WERI-Rb-1 (cell line): ENCODE measurements at regions not wholly inside any gene's neighbourhood (a gene's known extent, or its start where the extent isn't known, plus 50 kb on each side); places are given as distances from the start of the nearest gene placed in this dataset.
A peak's percentile ranks its signal among the peaks of the same experiment; 100 is the strongest.

Experiments
- DNase-seq: peaks from one replicate; pipeline ENCODE4 v3.0.0-alpha.2; 2020
- H3K27ac ChIP-seq: fragments of 250-450 bp; sonication (Bioruptor Pico); 2 replicates; pipeline ENCODE4 v1.5.1; 2020; ENCODE audit warnings: mild to moderate bottlenecking, moderate library complexity
- H3K27me3 ChIP-seq: fragments of 250-450 bp; sonication (Bioruptor Pico); 2 replicates; pipeline ENCODE4 v1.5.1; 2021; ENCODE audit warnings: mild to moderate bottlenecking, low read depth, moderate library complexity; ENCODE audit not compliant: insufficient read depth, severe bottlenecking
- H3K36me3 ChIP-seq: fragments of 250-450 bp; sonication (Bioruptor Pico); 2 replicates; pipeline ENCODE4 v1.5.1; 2020; ENCODE audit warnings: mild to moderate bottlenecking, moderate library complexity
- H3K4me3 ChIP-seq: 2 replicates; pipeline ENCODE4 v1.5.1; 2011; ENCODE audit warnings: low read depth, mild to moderate bottlenecking, control low read depth, low read length
- H3K9me3 ChIP-seq: fragments of 250-450 bp; sonication (Bioruptor Pico); 2 replicates; pipeline ENCODE4 v1.5.1; 2021; ENCODE audit warnings: mild to moderate bottlenecking, moderate library complexity; ENCODE audit not compliant: severe bottlenecking
- TF ChIP-seq, protein P1 (sequence below): IDR thresholded peaks from 2 replicates; pipeline ENCODE4 v1.5.1; 2011; ENCODE audit warnings: low read depth, mild to moderate bottlenecking, control low read depth, inconsistent platforms, low read length

- no peak for DNase-seq
- H3K9me3 ChIP-seq: no peaks in the 10 kb centered on the region
- no peak overlapping the region for H3K27ac ChIP-seq
- H3K27me3 ChIP-seq: peaks cover 84% of the 10 kb centered on the region
- H3K4me3 ChIP-seq: no peak overlapping the region
- H3K36me3 ChIP-seq: no peaks in the 10 kb centered on the region
- TF ChIP-seq, protein P1, sequence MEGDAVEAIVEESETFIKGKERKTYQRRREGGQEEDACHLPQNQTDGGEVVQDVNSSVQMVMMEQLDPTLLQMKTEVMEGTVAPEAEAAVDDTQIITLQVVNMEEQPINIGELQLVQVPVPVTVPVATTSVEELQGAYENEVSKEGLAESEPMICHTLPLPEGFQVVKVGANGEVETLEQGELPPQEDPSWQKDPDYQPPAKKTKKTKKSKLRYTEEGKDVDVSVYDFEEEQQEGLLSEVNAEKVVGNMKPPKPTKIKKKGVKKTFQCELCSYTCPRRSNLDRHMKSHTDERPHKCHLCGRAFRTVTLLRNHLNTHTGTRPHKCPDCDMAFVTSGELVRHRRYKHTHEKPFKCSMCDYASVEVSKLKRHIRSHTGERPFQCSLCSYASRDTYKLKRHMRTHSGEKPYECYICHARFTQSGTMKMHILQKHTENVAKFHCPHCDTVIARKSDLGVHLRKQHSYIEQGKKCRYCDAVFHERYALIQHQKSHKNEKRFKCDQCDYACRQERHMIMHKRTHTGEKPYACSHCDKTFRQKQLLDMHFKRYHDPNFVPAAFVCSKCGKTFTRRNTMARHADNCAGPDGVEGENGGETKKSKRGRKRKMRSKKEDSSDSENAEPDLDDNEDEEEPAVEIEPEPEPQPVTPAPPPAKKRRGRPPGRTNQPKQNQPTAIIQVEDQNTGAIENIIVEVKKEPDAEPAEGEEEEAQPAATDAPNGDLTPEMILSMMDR: no peak
These were observed 258.8 kb upstream of the ASIC2 start for GRCh38 chr17:33551911-33552310.

DNA sequence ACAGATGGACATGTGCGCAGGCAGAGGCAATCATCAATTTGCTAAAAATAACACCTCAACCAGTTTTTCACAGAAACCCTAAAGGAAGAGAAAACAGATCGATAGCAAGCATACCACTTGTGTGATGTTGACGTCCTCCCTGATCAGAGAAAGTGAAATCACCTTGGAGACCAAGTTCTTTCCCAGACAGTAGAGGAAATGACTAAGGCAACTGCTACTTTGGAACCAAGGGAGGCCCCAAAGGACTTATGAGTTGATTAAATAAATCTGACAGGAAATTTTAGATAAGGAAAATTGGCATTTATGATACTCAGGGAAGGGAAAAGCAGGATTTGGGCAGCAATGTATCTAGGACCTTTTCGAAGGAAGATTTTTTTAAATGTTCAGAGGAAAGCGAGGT is 267.1 kb upstream of the ASIC2 start:
- H3K27ac ChIP-seq: no peak overlapping the region

GRCh38 chr17:33560871-33561270 is 267.8 kb upstream of the ASIC2 start:
- DNase-seq: no peak
- Histone ChIP-seq H3K27ac (no peak overlapping the region), H3K9me3 (peaks cover 11% of the 10 kb centered on the region), H3K27me3 (peaks cover 77% of the 10 kb centered on the region), H3K4me3 (no peak overlapping the region), H3K36me3 (no peaks in the 10 kb centered on the region)
- TF ChIP-seq, protein P1: no peak

More for the DNA sequence above, 267.1 kb upstream of the ASIC2 start:
- DNase-seq: no peak
- Histone ChIP-seq H3K4me3 (no peak overlapping the region), H3K27me3 (peaks cover 80% of the 10 kb centered on the region), H3K9me3 (peaks cover 4% of the 10 kb centered on the region), H3K36me3 (no peaks in the 10 kb centered on the region)
- TF ChIP-seq, protein P1: no peak

DNA sequence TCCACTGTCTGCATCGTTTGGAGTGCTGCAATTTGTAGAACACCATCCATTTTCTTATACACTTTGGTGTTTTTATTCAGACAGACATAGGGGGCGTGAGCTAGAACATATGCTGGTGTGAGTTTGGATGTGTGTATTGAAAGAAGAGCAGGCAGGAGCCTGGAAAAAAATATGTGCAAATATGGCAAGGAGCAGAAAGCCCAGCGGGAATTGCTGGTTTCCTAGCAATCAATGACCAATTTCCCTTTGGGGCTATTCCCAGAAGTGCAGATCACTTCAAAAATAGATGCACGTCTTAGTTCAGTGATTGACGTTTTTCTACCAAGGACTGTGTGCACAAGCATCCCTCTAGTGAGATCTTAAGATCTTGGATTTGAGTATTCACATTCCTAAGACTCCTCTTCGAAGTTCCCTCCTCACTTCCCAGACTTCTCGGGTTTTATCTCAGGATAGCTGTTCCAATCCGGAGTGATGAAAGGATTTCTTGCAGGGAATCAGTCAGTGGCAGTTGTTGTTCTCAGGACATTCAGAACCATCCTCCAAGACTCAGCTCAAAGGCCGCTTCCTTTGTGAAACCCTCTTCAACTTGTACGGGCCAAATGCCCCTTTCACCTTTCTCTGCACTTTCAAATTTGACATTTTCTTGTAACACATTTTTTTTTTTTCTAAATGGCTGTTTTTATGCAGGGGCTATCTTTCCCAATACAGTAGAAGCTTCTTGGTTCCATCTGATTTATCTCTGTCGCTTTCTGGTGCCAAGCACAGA is 268.7 kb upstream of the ASIC2 start:
- no peak for DNase-seq
- peaks cover 16% of the 10 kb centered on the region for H3K9me3 ChIP-seq
- H3K36me3 ChIP-seq: no peaks in the 10 kb centered on the region
- H3K27ac ChIP-seq: no peak overlapping the region
- TF ChIP-seq, protein P1: no peak
- H3K27me3 ChIP-seq: peaks cover 80% of the 10 kb centered on the region
- H3K4me3 ChIP-seq: no peak overlapping the region

DNA sequence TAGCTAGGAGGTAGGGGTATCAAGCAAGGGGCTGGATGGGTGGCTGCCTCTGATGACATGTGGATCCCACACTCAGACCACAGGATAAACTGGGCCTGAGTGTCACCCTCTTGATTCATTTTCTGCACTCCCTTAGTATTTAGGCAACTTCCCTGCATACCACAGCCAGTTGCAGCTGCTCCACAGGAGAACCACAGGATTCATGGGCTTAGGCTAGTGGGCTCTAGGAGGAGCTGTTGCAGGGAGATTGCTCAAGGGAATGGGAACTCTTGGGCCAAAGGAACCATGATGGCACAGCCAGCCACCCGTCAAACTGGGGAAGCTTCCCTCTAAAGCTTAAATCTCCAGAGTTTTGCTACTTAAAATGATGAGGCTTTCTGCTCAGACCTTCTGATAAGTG is 269.7 kb upstream of the ASIC2 start:
- no peaks in the 10 kb centered on the region for H3K36me3 ChIP-seq
- TF ChIP-seq, protein P1: peak; percentile 37
- no peak overlapping the region for H3K27ac ChIP-seq
- peaks cover 16% of the 10 kb centered on the region for H3K9me3 ChIP-seq
- no peak overlapping the region for H3K4me3 ChIP-seq
- no peak for DNase-seq
- peaks cover 79% of the 10 kb centered on the region for H3K27me3 ChIP-seq

GRCh38 chr17:33564146-33564545 is 271.1 kb upstream of the ASIC2 start:
- H3K36me3 ChIP-seq: no peaks in the 10 kb centered on the region
- H3K4me3 ChIP-seq: no peak overlapping the region
- H3K27me3 ChIP-seq: peaks cover 82% of the 10 kb centered on the region
- TF ChIP-seq, protein P1: no peak
- H3K9me3 ChIP-seq: peaks cover 16% of the 10 kb centered on the region
- DNase-seq: peak; percentile 51
- H3K27ac ChIP-seq: no peak overlapping the region
